NB4 (cell line): ENCODE measurements at regions not wholly inside any gene's neighbourhood (a gene's known extent, or its start where the extent isn't known, plus 50 kb on each side); places are given as distances from the start of the nearest gene placed in this dataset.

ENCODE experiments used
- MYC ChIP-seq: IDR thresholded peaks from 2 replicates; pipeline ENCODE4 v1.6.1; 2011; ENCODE audit warnings: low read depth, low read length
- POLR2A ChIP-seq: IDR thresholded peaks from 2 replicates; pipeline ENCODE4 v1.6.1; 2011; ENCODE audit warnings: mild to moderate bottlenecking; ENCODE audit not compliant: insufficient read length; ENCODE audit errors: extremely low read depth
- TF ChIP-seq, protein P1 (sequence below): IDR thresholded peaks from one replicate; pipeline ENCODE4 v1.5.1; 2012; ENCODE audit warnings: low read depth, low read length
- TF ChIP-seq, protein P2 (sequence below): IDR thresholded peaks from 2 replicates; pipeline ENCODE4 v1.6.1; 2011; ENCODE audit warnings: low read depth, low read length

DNA sequence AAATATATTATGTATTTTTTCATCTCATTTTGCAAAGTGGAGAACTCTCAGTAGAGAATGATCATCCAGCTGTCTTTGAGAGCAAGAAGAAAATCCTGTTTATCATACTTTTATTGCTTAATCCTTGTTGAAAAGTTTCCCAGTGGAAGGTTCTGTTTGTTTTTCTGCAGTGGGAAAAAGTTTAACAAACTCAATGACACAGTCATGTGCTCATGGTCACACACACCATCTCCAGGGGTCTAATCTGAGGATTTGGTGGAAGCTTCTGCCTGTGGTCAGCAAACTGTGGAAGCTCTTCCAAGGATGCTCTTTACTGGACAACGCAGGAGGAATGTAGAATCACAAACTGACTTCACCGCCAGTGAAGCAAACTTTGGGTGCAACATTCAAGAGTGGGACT is 1003.9 kb downstream of the SORCS3 start:
- TF ChIP-seq, protein P1, sequence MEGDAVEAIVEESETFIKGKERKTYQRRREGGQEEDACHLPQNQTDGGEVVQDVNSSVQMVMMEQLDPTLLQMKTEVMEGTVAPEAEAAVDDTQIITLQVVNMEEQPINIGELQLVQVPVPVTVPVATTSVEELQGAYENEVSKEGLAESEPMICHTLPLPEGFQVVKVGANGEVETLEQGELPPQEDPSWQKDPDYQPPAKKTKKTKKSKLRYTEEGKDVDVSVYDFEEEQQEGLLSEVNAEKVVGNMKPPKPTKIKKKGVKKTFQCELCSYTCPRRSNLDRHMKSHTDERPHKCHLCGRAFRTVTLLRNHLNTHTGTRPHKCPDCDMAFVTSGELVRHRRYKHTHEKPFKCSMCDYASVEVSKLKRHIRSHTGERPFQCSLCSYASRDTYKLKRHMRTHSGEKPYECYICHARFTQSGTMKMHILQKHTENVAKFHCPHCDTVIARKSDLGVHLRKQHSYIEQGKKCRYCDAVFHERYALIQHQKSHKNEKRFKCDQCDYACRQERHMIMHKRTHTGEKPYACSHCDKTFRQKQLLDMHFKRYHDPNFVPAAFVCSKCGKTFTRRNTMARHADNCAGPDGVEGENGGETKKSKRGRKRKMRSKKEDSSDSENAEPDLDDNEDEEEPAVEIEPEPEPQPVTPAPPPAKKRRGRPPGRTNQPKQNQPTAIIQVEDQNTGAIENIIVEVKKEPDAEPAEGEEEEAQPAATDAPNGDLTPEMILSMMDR = no peak
- TF ChIP-seq, protein P2, sequence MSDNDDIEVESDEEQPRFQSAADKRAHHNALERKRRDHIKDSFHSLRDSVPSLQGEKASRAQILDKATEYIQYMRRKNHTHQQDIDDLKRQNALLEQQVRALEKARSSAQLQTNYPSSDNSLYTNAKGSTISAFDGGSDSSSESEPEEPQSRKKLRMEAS = no peak
- no peak for TF ChIP-seq MYC
- no peak for TF ChIP-seq POLR2A
